GM18502 (cell line): ENCODE measurements at regions not wholly inside any gene's neighbourhood (a gene's known extent, or its start where the extent isn't known, plus 50 kb on each side); places are given as distances from the start of the nearest gene placed in this dataset.

ENCODE experiments used
- ATAC-seq: cut with Tn5 transposase; IDR thresholded peaks from one replicate; pipeline ENCODE4 v1.9.1; 2021; ENCODE audit warnings: mild to moderate bottlenecking; ENCODE audit not compliant: unreplicated experiment, poor library complexity

DNA sequence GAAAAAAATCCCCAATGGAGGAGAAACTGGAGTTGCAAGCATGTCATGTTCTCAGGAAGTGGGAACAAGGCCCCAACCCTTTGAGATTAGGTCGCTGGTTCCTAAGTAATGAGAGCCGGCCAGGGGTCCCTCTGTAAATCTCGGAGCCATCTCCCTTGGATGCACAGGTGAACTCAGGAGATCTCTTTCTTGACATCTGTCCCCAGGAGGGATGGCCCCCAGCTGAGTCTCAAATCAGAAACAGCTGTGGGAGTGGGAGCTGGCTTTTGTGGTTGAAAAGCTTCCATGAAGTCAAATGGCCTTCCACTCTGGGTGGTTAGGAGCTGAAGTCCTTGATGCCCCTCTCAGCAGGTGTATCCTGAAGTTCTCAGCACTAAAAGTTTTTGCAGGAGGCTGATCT lies 257.1 kb downstream of the BMP7 start:
- no peak for ATAC-seq

DNA sequence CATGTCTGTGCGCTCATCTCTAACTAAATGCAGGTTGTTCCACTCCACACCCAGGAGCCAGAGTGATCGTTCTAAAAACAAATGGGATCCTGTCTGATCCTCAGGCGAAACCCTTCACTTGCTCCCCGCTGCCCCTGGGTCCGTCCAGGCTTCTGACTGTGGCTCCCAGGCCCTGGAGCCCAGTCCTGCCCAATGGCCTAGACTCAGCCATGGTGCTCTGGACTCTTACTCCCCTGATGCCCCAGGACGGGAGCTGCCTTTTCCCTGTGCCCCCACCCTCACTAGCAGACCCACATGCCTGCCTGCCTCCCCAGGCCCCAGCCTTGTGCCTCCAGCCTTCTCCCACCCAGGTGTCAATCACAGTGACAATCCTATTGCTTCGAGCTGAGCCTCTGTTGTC lies 256.7 kb downstream of the BMP7 start:
- no peak for ATAC-seq

DNA sequence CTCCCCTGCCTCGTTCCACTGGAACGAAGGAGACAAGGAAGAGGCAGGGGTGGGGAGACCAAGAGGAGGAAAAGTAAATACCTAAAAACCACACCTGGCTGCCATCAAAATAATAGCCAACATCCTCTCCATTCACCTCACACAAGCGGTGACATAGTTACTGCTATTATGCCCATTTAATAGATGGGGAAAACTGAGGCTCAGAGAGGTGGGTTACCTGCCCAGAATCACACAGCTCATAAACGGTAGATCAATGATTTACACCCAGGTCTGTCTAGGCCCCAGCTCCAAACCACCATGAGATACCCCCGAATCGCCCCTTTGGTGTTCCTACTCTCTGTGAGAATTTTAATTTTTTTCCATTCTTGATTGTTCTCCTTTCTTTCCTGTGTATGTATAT lies 253.8 kb downstream of the BMP7 start:
- no peak for ATAC-seq

- no peak for ATAC-seq
These were observed 253.2 kb downstream of the BMP7 start for GRCh38 chr20:57013217-57013616.

GRCh38 chr20:57013741-57014140 lies 252.7 kb downstream of the BMP7 start:
- no peak for ATAC-seq

- no peak for ATAC-seq
These were observed 246.1 kb downstream of the BMP7 start for GRCh38 chr20:57020364-57020763.

DNA sequence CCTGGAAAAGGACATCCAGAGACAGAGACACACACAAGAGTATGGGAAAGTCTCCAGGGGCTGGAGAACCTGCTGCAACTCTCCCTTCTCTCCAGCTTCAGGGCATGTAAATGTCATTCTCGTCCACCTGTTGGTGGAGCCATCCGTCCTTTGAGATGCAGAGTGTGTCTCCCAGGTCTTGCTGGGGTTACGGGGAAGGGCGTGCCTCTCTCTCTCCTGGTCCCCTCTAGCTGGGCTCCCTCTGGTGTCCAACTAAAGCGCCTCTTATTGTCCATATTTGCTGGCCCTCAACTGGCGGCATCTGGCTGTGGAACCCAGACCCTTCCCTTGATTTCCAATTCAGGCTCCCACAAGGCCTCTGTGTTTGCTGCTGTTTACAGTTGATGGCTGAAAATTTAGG lies 244.1 kb downstream of the BMP7 start:
- no peak for ATAC-seq

- ATAC-seq, result no peak
These were observed 243.4 kb downstream of the BMP7 start for GRCh38 chr20:57023007-57023406.

- ATAC-seq, result no peak
These were observed 242.4 kb downstream of the BMP7 start for GRCh38 chr20:57023997-57024396.

DNA sequence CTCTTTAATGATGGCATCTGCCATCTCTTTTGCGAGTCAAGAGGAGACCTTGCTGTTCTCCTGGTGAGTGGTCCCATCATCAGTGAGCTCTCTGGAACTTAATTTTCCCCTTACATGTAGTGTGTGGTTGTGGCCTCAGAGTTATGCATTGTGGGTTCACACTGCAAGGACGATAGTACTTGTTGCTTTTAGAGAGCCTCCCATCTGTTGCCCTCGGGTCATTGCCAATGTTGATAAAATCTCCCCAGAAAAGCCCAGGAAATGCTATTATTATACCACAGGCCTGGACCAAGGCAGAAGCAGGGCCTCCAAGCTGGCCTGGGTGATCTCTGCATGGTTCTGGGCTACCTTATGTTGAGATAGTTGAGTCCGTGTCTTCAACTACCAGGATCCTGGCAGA lies 241.6 kb downstream of the BMP7 start:
- no peak for ATAC-seq

- ATAC-seq, result no peak
These were observed 241.2 kb downstream of the BMP7 start for GRCh38 chr20:57025261-57025660.

DNA sequence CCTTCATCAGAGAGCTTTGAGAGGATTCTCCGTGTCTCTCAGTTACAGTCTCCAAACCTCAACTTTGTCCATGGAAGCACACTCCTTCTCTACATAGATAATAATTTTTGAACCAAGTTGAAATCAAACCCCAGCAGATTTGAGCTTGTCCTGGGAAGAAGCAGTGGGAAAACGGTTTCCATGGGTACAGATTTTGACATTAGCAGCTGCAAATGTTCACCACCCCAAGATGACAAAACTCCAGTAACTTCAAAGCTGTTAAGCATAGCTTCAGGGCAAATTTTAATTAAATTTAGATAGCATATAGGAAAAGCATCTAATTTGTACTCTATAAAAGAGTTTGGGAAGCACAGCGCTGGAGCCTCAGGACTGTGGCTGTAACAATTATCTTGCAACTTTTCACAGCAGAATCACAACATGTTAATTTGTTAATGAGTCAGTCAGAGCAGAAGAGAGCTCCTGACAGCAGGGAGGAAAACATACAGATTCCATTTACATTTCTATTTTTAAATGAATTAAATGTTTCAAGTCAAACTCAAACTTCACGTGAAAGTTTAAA lies 240.7 kb downstream of the BMP7 start:
- ATAC-seq, result no peak

GRCh38 chr20:57027777-57028176 lies 238.7 kb downstream of the BMP7 start:
- no peak for ATAC-seq

GRCh38 chr20:57030611-57031600 lies 235.5 kb downstream of the BMP7 start:
- no peak for ATAC-seq

- no peak for ATAC-seq
These were observed 234.5 kb downstream of the BMP7 start for GRCh38 chr20:57031867-57032355.

DNA sequence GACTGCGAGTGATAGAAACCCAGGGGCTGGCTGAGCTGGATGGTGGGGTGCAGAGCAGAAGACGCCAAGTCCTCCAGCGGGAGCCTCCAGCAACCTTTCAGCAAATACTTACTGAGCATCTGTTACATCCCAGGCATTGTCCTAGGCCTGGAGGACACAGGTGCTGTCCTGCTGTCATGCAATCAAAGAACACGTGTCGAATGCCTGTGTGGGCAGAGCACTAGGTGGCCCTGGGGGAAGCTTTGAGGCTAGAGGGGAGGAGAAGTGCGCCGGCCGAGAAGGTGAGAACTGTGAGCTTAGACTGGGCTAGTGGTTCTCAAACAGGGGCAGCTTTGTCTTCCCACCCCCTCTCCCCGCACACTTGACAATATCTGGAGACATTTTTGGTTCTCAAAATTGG lies 233.6 kb downstream of the BMP7 start:
- ATAC-seq, result no peak

DNA sequence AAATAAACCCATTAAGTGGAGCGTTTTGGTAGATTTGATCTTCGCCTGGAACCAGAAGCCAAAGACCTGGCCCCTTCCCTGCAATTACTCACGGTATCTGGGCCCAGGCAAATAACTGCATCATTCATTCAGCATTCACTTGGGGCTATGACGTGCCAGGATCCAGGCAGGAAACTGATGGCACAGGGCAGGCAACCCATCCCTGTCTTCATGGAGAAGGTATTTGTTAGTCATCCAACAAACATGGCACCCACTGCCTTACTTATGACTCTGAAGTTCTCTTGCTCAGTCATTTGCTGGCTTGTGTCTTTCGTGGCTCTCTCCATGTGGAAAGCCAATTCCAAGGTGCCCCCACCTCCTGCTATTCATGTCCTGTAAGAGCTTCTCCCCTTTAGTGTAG lies 232.4 kb downstream of the BMP7 start:
- no peak for ATAC-seq

GRCh38 chr20:57037689-57038088 lies 228.8 kb downstream of the BMP7 start:
- ATAC-seq, result no peak

GRCh38 chr20:57038608-57039440 lies 227.6 kb downstream of the BMP7 start:
- no peak for ATAC-seq

GRCh38 chr20:57040466-57040865 lies 226.0 kb downstream of the BMP7 start:
- ATAC-seq, result no peak

- ATAC-seq, result no peak
These were observed 225.5 kb downstream of the BMP7 start for GRCh38 chr20:57040924-57041323.
